ENCODE measurements at regions not wholly inside any gene's neighbourhood (a gene's known extent, or its start where the extent isn't known, plus 50 kb on each side); places are given as distances from the start of the nearest gene placed in this dataset.

DNA sequence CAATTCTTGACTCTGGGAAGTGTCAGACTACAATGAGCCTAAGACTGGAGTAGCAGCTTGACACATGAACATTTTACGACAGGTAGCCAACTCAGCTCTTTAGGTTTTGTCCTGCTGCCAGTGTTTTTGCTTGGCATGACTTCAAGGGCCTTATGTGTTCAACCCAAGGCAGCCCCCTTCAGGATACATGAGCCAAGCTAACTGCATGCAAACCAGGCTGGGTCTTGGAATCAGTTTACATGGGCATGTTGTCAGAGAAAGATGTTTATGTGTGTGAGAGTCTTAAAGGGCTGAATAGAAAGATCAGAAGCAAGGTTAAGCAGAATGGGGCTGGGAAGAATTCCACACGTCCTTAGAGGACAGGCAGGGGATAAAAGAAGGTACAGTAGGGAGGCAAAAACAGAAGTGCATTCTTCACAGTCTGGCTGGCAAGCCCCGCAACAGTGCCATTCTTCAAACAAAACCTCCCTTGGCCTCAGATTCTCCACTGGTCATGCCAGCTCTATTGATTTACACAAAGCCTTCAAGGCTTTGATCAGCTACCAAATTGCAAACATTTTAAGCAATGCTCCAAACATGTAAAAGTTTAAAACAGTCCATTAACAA lies 97.3 kb downstream of the NKX6-1 start:
- no peak for TF ChIP-seq CTCF (IDR thresholded peaks at IDR 0.05)
- H3K36me3 Mint-ChIP-seq (ENCODE audit: low read depth), result no peaks in the 10 kb centered on the region
- H3K27me3 Mint-ChIP-seq (ENCODE audit: low read depth), result peaks cover 3% of the 10 kb centered on the region
- no peak for DNase-seq (ENCODE audit: low spot score)
- H3K4me3 Mint-ChIP-seq (ENCODE audit: unreplicated experiment), result no peak overlapping the region
- no peak overlapping the region for H3K27ac Mint-ChIP-seq (ENCODE audit: unreplicated experiment)
- H3K4me1 Mint-ChIP-seq (ENCODE audit: low read depth), result no peaks in the 10 kb centered on the region
- no peaks in the 10 kb centered on the region for H3K9me3 Mint-ChIP-seq (ENCODE audit: low read depth)

DNA sequence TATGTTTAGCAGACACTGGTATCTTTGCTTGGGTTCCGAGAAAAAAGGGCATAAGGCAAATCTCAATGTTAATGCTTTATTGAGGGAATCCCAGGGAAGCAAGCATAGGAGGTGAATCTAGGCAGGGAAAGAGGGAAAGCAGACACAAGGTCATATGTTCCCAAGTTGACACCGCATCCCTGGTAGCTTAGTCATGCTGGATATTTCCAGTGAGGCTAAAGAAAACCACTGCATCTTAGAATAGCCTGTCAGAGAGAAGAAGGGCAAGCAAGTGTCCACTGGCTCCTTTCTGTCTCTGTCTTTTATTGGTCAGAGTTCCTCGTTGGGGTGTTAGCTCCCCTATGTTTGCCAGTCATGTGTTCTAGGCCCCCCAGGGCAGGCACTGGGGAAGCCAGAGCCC lies 104.7 kb downstream of the NKX6-1 start:
- no peak for DNase-seq (ENCODE audit: low spot score)
- no peak overlapping the region for H3K27ac Mint-ChIP-seq (ENCODE audit: unreplicated experiment)
- H3K9me3 Mint-ChIP-seq (ENCODE audit: low read depth), result no peaks in the 10 kb centered on the region
- H3K4me1 Mint-ChIP-seq (ENCODE audit: low read depth), result no peaks in the 10 kb centered on the region
- H3K4me3 Mint-ChIP-seq (ENCODE audit: unreplicated experiment), result no peak overlapping the region
- TF ChIP-seq CTCF (IDR thresholded peaks at IDR 0.05), result no peak
- H3K27me3 Mint-ChIP-seq (ENCODE audit: low read depth), result peaks cover 12% of the 10 kb centered on the region
- no peaks in the 10 kb centered on the region for H3K36me3 Mint-ChIP-seq (ENCODE audit: low read depth)

DNA sequence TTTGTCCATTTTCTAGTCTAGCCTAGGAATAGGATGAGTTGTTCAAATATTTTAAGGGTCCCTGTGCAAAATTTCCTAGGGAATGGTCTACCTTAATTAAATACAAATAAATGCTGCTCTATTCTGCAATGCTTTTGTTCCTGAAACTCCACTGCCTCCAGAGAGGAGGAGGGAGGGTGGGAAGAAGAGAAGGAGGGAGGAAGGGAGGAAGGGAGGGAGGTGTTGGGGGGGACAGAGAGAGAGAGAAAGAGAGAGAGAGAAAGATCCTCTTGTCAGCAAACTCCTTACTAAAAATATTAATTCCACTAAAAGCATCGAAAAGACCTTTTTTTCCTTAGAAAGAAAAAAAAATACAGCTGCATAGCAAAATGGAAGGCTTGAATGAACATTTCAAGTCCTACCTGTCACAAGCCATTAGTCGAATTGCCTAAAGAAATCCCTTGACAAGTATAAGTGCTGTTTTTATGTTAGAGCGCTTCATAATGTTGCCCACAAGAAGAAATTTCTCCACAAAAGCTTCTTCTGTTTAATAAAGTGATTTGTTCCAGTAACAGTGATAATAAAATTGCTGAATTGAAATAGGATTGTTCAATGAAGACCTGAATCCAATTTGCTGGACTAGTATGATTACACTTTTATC lies 106.0 kb downstream of the NKX6-1 start:
- DNase-seq (ENCODE audit: low spot score), result no peak
- Mint-ChIP-seq H3K36me3 (ENCODE audit: low read depth) (no peaks in the 10 kb centered on the region), H3K9me3 (ENCODE audit: low read depth) (no peaks in the 10 kb centered on the region), H3K27me3 (ENCODE audit: low read depth) (peaks cover 12% of the 10 kb centered on the region), H3K27ac (ENCODE audit: unreplicated experiment) (no peak overlapping the region), H3K4me1 (ENCODE audit: low read depth) (no peaks in the 10 kb centered on the region), H3K4me3 (ENCODE audit: unreplicated experiment) (no peak overlapping the region)
- TF ChIP-seq CTCF (IDR thresholded peaks at IDR 0.05), result no peak

GRCh38 chr4:84389406-84389805 lies 109.7 kb downstream of the NKX6-1 start:
- Mint-ChIP-seq H3K27ac (ENCODE audit: unreplicated experiment) (no peak overlapping the region), H3K36me3 (ENCODE audit: low read depth) (no peaks in the 10 kb centered on the region), H3K9me3 (ENCODE audit: low read depth) (no peaks in the 10 kb centered on the region), H3K4me3 (ENCODE audit: unreplicated experiment) (no peak overlapping the region), H3K4me1 (ENCODE audit: low read depth) (no peaks in the 10 kb centered on the region), H3K27me3 (ENCODE audit: low read depth) (peaks cover 21% of the 10 kb centered on the region)
- DNase-seq (ENCODE audit: low spot score), result no peak
- no peak for TF ChIP-seq CTCF (IDR thresholded peaks at IDR 0.05)

DNA sequence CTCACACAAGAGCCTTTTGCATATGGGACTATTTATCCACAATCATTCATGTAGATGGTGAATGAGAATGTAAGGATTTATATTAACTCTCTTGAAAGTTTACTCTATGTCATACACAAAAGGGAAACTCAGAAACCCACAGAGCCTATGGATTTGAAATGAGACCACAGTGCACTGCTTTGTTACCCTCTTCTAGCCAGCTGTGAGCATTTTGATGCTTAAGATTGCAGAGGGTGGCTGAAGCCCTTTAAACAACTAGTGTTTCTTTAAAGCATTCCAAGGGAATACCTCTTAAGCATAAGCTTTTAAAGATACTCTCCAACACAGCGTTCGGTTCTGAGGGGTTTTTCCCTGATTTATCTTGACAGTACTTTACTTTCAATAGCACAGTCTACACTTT lies 113.9 kb downstream of the NKX6-1 start:
- TF ChIP-seq CTCF (IDR thresholded peaks at IDR 0.05), result no peak
- Mint-ChIP-seq H3K4me3 (ENCODE audit: unreplicated experiment) (no peak overlapping the region), H3K27me3 (ENCODE audit: low read depth) (peaks cover 21% of the 10 kb centered on the region), H3K27ac (ENCODE audit: unreplicated experiment) (no peak overlapping the region), H3K9me3 (ENCODE audit: low read depth) (no peaks in the 10 kb centered on the region), H3K36me3 (ENCODE audit: low read depth) (no peaks in the 10 kb centered on the region), H3K4me1 (ENCODE audit: low read depth) (no peaks in the 10 kb centered on the region)
- DNase-seq (ENCODE audit: low spot score), result no peak

All from chondrocyte (in vitro differentiated cells).